GM19043 (cell line): ENCODE measurements at regions not wholly inside any gene's neighbourhood (a gene's known extent, or its start where the extent isn't known, plus 50 kb on each side); places are given as distances from the start of the nearest gene placed in this dataset.
"Not testable (repeated sequence)": the region's sequence is repeated elsewhere in the genome, so short reads cannot be mapped to it uniquely, and the experiment has no call there.

Source experiments
- ATAC-seq: cut with Tn5 transposase; IDR thresholded peaks from one replicate; pipeline ENCODE4 v1.9.1; 2021; ENCODE audit warnings: low read depth; ENCODE audit not compliant: unreplicated experiment

DNA sequence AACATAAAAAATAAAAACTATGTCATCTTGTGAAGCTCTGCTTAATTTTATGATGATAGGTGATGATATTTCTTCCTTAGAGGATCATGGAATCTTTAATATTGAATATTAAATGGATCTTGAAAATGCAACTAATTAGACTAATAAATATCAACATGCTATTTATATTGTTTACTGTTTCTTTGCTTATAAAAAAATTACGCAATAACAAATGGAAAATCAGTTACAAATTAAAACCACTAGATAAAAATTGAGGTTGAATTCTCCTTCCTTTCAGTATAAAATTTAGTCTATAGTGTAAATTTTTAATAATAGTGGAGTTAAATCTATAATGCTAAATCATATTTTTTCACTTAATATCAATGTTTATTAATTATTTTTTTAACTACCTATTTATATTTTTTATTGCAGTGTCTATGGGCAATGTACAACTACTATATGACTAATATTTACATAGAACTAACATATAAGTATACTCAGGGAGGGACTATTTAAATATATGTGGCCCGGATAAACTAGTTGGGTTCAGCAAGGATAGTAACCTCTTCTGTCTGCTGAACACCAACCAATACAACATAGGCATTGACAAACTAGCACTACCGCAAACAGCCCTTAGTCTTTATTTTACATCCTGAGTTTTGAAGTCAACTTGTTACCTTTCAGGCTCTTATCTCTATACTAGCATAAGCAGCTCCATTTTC lies 628.0 kb downstream of the EFNB2 start:
- no peak for ATAC-seq

DNA sequence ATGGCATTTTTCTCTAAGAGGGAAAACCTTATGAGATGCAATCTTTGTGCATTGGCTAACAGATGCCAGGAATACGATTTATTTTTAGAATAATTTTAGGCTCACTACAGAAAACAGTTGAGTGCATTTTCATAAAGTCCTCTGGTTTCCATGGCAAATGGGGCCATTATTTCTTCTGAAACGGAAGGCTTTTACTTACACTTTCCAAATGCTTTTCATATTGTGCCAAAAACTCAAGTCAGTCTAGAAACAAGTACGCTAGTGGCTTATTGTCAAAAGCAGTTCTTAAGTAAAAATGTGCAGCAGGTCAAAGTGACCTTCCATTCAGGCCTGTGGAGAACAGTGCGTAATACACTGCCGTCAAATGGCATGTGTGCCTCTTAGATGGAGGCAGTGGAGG lies 628.7 kb downstream of the EFNB2 start:
- no peak for ATAC-seq

DNA sequence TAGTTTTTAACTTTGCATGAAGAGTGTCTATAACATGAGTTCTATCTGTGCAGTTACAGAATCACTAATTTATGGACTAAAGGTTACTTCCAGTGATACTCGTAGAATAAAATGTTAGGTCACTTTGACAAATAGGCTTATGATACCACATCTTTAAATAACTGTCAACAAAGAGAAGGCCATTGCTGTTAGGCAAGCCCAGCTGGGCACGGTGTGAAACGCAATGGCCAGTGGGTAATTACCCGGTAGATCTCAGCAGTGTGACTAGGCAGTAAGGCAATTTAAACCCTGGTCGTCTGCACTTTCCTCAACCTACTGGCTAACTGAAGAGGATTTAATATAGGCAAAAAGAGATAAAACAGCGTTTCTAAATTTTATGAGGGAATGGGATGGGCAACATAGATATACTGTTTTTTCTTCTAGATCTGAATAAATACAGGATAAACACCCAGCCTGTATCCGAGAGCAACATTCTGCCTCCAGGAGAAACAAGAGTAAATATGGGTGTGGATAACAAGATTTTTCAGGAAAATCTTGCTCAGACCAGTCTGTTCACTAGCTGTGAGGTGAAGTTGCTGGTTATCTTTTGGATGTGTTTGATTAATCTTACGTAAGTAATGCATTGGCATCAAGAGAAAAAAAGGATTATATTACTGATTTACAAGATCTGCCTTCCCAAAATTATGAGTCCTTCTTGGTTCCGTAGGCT lies 631.3 kb downstream of the EFNB2 start:
- ATAC-seq, result no peak

DNA sequence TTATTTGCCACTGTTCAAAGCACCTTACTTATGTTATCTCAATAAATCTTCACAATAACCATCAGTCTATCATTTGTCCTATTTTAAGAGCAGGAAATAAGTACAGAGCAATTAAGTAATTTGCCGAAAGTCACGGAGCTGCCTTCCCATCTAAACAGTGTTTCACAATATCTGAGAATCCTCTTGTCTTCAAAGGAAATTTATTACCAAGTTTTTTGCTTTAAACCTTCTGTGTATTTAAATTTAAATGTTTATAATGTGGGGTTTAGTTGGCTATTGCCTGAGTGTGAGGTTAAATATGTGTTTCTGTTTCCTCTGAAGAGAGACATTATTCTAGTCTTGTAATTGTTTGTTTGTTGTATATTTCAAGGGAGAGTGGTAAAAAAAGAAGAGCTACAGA lies 633.1 kb downstream of the EFNB2 start:
- no peak for ATAC-seq

DNA sequence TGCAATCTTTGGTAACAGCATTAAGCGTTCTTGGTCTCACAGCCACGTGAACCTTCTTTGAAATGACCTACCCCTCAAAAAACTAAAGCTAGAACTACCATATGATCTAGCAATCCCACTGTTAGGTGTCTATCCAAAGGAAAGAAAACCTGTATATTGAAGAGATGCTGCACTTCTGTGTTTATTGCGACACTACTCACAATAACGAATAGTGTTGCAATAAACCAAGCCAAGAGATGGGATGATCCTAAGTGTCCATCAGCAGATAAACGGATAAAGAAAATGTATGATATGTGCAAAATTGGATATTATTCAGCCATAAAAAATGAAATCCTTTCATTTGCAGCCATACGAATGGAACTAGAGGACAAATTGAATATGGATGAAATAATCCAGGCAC lies 637.9 kb downstream of the EFNB2 start:
- ATAC-seq, result no peak

DNA sequence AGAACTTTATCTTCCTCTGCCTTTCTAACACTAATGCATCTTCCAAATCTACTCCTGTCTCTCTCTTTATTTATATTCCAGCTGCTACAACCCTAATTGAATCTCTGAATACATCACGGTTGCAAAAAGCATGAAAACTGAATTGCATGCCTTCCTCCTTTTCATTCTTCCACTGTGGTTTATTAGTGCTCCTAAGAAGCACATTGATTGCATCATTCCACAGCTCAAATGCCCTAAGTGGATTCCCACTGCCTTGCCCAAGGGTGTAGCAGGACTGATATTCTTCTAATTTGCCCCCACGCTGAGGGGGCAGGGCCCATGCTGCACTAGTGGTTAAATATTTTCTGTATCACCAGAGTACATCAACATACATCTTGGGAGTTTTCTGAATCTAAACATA lies 640.8 kb downstream of the EFNB2 start:
- ATAC-seq, result no peak

DNA sequence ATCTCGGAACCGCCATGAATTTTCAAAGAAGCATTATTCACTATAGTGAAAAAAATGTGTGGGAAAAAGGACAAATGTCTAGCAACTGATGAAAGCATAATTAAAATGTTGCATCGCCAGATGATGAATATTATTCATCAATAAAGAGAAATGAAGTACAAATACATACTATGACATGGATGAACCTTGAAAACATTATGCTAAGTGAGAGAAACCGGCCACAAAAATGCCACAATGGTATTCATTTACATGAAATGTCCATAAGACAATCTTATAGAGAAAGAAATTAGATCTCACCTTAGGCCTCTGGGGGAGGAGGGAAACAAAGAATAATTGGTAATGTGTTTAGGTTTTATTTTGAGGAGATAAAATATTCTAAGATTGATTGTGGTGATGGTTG lies 645.0 kb downstream of the EFNB2 start:
- no peak for ATAC-seq

DNA sequence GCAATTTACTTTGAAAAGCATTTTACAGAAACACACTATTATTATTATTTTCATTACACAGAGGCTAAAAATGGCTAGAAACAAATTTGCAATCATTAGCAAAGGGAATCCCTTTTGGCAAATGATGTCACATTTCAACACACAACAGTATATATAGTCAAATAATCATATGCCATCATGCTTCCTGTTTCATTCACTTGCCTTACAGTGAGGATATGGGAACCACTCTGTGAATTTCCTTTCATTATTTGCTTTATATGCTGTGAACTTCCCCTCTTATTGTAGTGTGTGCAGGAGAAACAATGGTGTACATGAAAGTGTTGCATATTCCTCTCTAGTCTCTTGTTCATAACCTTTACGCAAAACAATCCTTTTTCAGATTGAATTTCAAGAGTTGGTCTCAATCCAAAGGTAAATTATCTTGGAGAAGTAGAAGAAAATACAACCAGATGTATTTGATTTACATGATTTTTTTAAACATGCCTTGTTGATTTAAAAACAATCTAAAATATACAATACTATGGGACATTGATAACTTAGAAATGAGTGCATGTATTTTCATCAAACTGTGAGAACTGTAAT lies 657.3 kb downstream of the EFNB2 start:
- ATAC-seq, result no peak

DNA sequence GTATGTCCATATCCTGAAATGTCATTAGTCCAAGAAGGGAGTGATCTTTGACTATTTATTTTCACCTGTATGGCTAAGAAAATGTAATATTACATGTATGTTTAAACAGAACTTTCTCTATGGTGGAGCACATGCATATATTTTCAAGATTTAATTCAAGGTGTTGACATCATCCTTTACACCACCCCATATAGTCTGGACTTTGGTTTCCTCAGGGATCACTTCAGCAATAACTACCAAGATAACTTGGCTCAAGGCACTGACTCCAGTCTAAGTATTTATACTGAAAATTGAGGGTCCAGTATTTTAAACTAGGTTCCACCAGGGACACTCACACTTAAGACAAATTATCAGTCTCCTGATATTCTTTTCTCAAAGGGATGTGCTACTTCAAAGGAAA lies 660.6 kb downstream of the EFNB2 start:
- no peak for ATAC-seq

DNA sequence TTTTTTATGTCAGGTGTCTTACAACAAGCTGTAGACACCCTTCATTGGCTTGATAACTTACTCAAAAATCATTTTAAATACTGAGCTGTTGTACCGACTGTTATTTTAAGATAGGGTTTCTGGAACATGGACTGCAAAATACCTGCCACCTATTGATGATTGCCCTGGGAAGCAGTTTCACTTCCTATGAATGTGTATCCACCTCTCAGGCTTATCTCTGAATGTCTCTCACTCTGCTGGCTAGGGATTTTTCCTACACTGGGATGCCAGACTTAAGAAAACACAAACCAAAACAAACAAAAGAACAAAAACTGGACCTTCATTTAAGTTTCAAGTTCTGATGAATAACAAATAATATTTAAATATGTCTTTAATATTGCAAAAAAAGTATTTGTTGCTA lies 663.7 kb downstream of the EFNB2 start:
- no peak for ATAC-seq

DNA sequence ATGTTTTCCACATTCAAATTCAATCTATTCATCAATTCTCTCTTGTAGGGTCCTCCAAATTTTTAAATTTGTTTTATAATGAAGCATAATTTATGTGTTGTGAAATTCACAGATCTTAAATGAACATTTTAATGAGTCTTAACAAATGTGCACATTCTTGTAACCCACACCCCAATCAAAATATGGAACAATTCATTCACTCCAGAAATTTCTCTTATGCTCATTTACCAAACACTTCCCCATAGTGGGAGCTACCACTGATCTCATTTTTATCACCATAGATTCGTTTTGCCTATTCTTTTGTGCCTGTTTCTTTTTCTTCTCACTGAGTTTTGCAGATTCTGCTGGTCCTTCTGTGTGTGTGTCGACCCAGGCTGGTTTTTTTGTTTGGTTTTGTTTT lies 664.1 kb downstream of the EFNB2 start:
- no peak for ATAC-seq

DNA sequence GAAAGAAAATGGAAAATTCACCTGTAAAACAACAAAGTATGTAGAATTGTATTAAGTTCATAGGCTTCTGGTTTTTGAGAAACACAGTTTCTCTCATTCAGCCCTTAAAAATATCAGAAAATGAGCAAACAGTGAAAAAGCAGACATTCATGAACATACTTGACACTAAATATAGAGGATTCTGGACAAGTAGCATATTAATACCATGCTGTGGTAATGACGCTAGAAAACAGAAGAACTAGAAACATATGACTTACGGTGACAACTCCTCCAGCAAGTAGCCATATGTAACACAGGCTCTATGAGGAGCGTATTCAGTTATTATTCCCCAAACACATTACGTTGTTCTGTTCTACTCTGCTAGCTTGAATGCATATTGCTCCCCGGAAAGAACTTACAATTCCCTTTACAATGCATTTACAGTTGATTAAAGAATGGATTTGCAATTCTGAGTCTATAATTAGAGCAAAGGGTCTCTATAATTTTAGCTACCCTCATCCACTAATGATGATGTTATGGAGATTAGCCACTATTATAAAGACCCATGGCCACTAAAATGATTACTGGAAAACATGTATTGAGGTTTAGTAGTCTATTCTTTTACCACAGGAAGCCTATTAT lies 672.1 kb downstream of the EFNB2 start:
- no peak for ATAC-seq

DNA sequence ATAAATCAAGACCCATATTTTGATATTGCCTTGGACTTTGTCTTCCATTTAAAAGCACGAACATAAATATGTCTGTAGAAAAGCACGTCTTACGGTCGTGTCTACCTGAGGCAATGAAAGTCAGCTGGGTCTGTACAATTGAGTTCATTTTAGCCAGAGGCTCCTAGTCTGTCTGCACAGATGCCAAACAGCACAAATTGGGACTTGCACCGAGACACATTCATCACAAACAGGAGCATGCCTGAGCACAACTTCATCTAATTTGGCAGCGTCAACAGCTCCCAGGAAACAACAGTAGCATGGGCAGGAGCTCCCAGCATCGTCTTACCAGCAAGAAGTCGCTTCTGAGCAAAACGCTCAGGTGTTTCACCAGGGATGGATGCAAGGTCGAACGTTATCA lies 687.0 kb downstream of the EFNB2 start:
- no peak for ATAC-seq

DNA sequence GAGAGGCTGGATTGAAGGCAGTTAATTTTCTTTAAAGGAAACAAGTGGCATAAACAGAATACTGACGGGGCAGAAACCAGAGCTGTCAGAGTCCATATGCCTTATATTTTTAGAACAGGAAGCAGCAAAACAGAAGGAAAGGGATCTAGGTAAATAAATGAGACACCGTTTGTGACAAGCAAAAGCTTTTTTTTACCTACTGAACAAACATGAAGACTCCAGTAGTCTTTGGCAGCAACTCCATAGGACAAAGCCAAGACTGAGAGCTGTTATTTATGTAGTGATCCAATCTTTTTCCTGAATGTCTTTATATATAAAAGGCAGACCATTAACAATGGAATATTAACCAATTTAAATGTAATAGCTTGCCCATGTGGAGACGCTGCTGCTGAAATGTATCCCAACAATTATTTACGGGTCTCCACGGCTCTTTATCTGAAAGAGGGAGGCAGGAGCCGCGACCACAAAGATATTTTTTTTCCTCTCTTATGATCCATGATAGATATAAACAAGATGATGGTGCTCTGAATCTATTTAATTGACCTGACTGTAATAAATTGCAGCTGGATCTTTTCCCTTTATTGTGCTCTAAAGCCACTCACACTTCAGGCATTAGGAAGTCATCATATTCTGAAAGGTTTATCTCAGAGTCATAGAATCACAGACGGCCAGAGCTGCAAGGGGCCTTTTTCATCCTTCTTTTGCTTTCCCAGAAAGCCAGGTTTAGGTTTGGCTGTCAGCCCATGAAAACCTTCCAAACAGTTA lies 687.8 kb downstream of the EFNB2 start:
- ATAC-seq, result no peak

DNA sequence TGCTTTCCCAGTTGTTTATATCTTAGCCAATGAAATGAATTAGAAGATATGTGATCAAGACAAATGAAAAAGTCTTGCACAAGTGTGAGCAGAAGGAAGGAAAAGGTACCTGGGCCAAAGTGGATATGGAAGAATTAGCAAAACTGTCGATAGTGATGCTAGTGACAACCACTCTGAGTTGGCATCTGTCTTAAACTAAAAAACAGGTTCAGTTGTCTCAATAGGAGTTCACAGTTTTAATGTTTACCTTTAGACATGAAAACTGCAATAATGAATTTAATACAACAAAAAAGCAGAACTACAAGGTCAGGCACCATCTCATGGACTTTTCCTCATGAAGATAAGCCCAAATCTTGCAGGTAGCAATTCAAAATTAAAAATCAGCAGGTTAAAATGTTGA lies 688.5 kb downstream of the EFNB2 start:
- ATAC-seq, result no peak

DNA sequence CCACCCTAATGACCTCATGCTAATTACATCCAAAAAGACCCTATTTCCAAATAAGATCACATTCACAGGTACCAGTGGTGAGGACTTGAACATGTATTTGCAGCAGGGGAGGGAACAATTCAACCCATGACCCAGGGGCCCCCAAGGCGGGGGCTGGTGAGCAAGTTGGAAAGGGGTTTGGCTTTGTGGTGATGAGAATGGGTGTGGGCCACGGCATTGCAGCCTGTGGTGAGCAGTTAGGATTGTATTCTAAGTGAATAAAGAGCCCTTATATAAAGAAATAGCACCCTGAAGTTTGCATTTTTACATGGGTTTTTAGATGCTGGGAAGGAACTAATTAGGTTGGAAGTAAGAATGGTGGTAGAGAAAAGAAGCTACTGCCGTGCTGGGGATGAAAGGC lies 694.2 kb downstream of the EFNB2 start:
- ATAC-seq, result no peak

DNA sequence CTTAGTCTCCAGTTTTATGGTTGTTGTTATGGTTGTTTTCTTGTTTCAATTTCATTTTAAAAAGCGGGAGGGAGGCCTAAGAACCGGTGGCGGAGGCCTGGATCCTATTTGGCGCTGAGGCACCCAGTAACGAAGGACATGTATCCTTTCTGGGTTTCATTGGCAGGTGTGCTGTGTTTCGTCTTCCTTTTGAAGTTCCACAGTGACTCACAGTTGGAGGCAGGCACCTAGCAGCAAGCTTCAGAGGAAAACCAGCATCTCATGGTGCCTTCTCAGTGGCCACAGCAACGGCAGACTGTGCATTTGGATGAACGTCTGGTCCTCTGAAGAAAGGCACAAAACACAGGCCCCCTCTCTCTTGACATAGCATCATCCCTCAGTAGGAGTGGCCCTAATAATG lies 697.2 kb downstream of the EFNB2 start:
- ATAC-seq, result no peak

DNA sequence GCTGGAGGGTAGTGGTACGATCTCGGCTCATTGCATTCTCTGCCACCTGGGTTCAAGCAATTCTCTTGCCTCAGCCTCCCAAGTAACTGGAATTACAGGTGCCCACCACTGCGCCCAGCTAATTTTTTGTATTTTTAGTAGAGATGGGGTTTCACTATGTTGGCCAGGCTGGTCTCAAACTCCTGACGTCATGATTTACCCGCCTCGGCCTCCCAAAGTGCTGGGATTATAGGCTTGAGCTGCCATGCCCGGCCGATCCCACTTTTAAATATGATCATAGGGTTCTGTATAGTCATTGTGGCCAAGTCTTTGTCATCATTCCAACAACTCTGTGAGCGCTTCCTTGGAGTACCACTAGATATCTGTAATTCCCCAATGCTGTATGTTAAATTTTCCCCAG lies 698.2 kb downstream of the EFNB2 start:
- ATAC-seq, result not testable (repeated sequence)

DNA sequence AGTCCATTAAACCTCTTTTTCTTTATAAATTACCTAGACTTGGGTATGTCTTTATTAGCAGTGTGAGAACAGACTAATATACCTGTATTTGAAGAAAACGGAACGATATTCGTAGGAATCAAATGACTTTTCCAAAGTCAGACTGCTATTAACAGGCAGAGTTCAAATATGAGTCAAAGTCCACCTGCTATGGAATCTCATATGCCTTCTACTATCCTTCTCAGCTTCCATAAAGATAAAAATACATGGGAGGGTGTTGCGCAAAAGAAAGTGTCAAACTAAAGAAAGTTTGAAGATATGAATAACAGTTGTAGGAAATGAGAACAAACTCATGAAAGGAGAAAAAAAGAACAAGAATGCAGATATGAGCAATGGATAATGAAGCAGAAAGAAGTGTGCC lies 704.6 kb downstream of the EFNB2 start:
- no peak for ATAC-seq

DNA sequence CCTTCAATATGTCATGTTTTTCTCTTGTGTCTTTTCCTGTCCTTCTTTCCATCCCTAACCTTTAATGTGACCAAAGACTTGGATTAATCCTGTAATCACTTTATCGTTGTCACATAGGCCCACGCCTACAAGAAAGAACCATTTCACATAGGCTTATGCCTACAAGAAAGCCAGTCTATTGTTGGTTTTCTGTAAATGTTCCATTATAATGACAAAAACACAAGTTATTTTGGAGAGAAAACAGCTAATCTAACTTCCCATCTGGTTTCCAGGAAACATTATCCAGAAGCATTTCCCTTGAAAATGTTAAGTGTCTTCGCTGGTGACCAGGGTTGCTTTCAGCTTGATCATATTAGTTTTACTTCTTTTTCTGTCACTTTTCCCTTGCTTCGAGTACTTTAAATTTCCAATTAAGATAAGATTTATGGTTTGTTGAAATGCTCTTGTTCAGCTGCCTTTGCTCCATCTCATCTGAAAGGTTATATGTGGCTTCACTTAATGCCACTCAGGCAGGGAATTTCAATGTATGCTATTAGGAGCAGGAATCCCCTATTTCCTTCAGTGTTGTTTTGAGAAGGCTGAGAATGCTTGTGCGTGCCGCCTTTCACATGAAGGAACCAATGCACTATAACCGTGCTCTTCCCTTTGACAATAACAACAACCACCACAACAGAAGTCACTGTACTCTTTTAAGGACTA lies 708.2 kb downstream of the EFNB2 start:
- no peak for ATAC-seq
